ENCODE measurements at regions not wholly inside any gene's neighbourhood (a gene's known extent, or its start where the extent isn't known, plus 50 kb on each side); places are given as distances from the start of the nearest gene placed in this dataset.

- DNase-seq (ENCODE audit: low read depth in 2 of 2): no peak
These were observed 336.4 kb downstream of the ZNF536 start for GRCh38 chr19:30708416-30709178.

- no peak for DNase-seq (ENCODE audit: low read depth in 2 of 2)
These were observed 332.7 kb downstream of the ZNF536 start for GRCh38 chr19:30704771-30705330.

- no peak for DNase-seq (ENCODE audit: low read depth in 2 of 2)
These were observed 331.5 kb downstream of the ZNF536 start for GRCh38 chr19:30703645-30704044.

- DNase-seq (ENCODE audit: low read depth in 2 of 2): no peak
These were observed 329.0 kb downstream of the ZNF536 start for GRCh38 chr19:30701178-30701577.

- DNase-seq (ENCODE audit: low read depth in 2 of 2): no peak
These were observed 327.7 kb downstream of the ZNF536 start for GRCh38 chr19:30699871-30700280.

GRCh38 chr19:30696514-30696913 lies 324.3 kb downstream of the ZNF536 start:
- DNase-seq (ENCODE audit: low read depth in 2 of 2): no peak

- no peak for DNase-seq (ENCODE audit: low read depth in 2 of 2)
These were observed 323.1 kb downstream of the ZNF536 start for GRCh38 chr19:30695171-30695875.

- no peak for DNase-seq (ENCODE audit: low read depth in 2 of 2)
These were observed 322.1 kb downstream of the ZNF536 start for GRCh38 chr19:30694156-30694755.

- DNase-seq (ENCODE audit: low read depth in 2 of 2): no peak
These were observed 320.8 kb downstream of the ZNF536 start for GRCh38 chr19:30692879-30693503.

- DNase-seq (ENCODE audit: low read depth in 2 of 2): no peak
These were observed 320.1 kb downstream of the ZNF536 start for GRCh38 chr19:30692181-30692811.

- DNase-seq (ENCODE audit: low read depth in 2 of 2): no peak
These were observed 319.6 kb downstream of the ZNF536 start for GRCh38 chr19:30691819-30692166.

GRCh38 chr19:30690935-30691818 lies 319.0 kb downstream of the ZNF536 start:
- no peak for DNase-seq (ENCODE audit: low read depth in 2 of 2)

- DNase-seq (ENCODE audit: low read depth in 2 of 2): no peak
These were observed 318.3 kb downstream of the ZNF536 start for GRCh38 chr19:30690525-30690924.

- no peak for DNase-seq (ENCODE audit: low read depth in 2 of 2)
These were observed 317.3 kb downstream of the ZNF536 start for GRCh38 chr19:30689474-30689873.

- DNase-seq (ENCODE audit: low read depth in 2 of 2): no peak
These were observed 316.5 kb downstream of the ZNF536 start for GRCh38 chr19:30688696-30689095.

- DNase-seq (ENCODE audit: low read depth in 2 of 2): no peak
These were observed 314.8 kb downstream of the ZNF536 start for GRCh38 chr19:30686826-30687566.

GRCh38 chr19:30686176-30686820 lies 314.1 kb downstream of the ZNF536 start:
- no peak for DNase-seq (ENCODE audit: low read depth in 2 of 2)

- no peak for DNase-seq (ENCODE audit: low read depth in 2 of 2)
These were observed 313.3 kb downstream of the ZNF536 start for GRCh38 chr19:30685426-30686000.

GRCh38 chr19:30684613-30685012 lies 312.4 kb downstream of the ZNF536 start:
- DNase-seq (ENCODE audit: low read depth in 2 of 2): no peak

Data from stimulated activated CD8-positive, alpha-beta memory T cell treated with anti-CD3 and anti-CD28 coated beads, Interleukin-15, amount 100 ng/mL, for 48 hours (primary cell).